Panc1 (cell line): ENCODE measurements at regions not wholly inside any gene's neighbourhood (a gene's known extent, or its start where the extent isn't known, plus 50 kb on each side); places are given as distances from the start of the nearest gene placed in this dataset.

ENCODE experiments used
- ATAC-seq: fragments of 200-7000 bp; cut with Tn5 transposase; 2 replicates; pipeline ENCODE4 v1.9.1; 2020; ENCODE audit warnings: mild to moderate bottlenecking, moderate library complexity
- BruUV-seq: library from RNA; stranded (reverse); fragments of 400-500 nt; replicated peaks from 2 replicates; lab custom pipeline; 2021; lab: Mats Ljungman, UMichigan
- CTCF ChIA-PET: fragments of 300-600 bp; sonication (Branson Sonifier 250); formaldehyde crosslinking; loops from one replicate; lab custom pipeline; 2022; ENCODE audit warnings: antibody characterized with exemption; lab: Charles Lee
- POLR2A ChIA-PET: fragments of 300-600 bp; sonication (Branson Sonifier 250); formaldehyde crosslinking; loops from one replicate; lab custom pipeline; 2022; ENCODE audit warnings: antibody characterized with exemption; lab: Charles Lee
- DNase-seq: peaks from one replicate; pipeline ENCODE4 v3.0.0-alpha.2; 2010; ENCODE audit warnings: low read depth, low spot score
- H3K27ac ChIP-seq: 2 replicates; pipeline ENCODE4 v1.5.1; 2011; ENCODE audit warnings: mild to moderate bottlenecking, low read length, inconsistent platforms
- H3K27me3 ChIP-seq: fragments of 200-500 bp; sonication (Bioruptor generic); 2 replicates; pipeline ENCODE4 v1.6.0; 2014; ENCODE audit warnings: low read length, inconsistent platforms; ENCODE audit not compliant: control insufficient read depth, insufficient read depth
- H3K36me3 ChIP-seq: fragments of 200-500 bp; sonication (Bioruptor generic); 2 replicates; pipeline ENCODE4 v1.5.1; 2014; ENCODE audit warnings: inconsistent platforms, mild to moderate bottlenecking, low read length, moderate library complexity; ENCODE audit not compliant: control insufficient read depth, insufficient read depth
- H3K4me1 ChIP-seq: 2 replicates; pipeline ENCODE4 v1.5.1; 2011; ENCODE audit warnings: inconsistent platforms, mild to moderate bottlenecking, low read length, moderate library complexity; ENCODE audit not compliant: control insufficient read depth, insufficient read depth
- H3K4me3 ChIP-seq, 2 experiments: 2 replicates each; pipeline ENCODE4 v1.5.1; 2011 to 2012; ENCODE audit warnings: low read depth in 2 of 2, low read length in 2 of 2, mild to moderate bottlenecking in 2 of 2, inconsistent platforms in 1 of 2, moderate library complexity in 1 of 2
- H3K9me3 ChIP-seq: fragments of 200-500 bp; sonication (Bioruptor generic); 2 replicates; pipeline ENCODE4 v1.5.1; 2014; ENCODE audit warnings: low read depth, mild to moderate bottlenecking, inconsistent platforms, low read length, moderate library complexity; ENCODE audit not compliant: control insufficient read depth, insufficient read depth
- POLR2AphosphoS5 ChIP-seq: IDR thresholded peaks from 2 replicates; pipeline ENCODE4 v1.6.1; 2012; ENCODE audit warnings: mild to moderate bottlenecking, low read depth, low read length, moderate library complexity
- SIN3A ChIP-seq: IDR thresholded peaks from 2 replicates; pipeline ENCODE4 v1.6.1; 2012; ENCODE audit warnings: low read depth, mild to moderate bottlenecking, low read length, moderate library complexity, borderline replicate concordance; ENCODE audit not compliant: insufficient read depth
- TCF7L2 ChIP-seq: IDR thresholded peaks from 2 replicates; pipeline ENCODE4 v1.6.1; 2011; ENCODE audit warnings: mild to moderate bottlenecking, low read depth, low read length, inconsistent platforms
- in situ Hi-C: cut with HindIII; loops from 2 replicates; pipeline ENCODE4 v1.10.0; 2016; ENCODE audit warnings: low sequenced_read_pairs, low pct_unique_long_range_greater_than_20kb
- intact Hi-C: fragments of 100-400 bp; cut with micrococcal nuclease; formaldehyde crosslinking; loops from one replicate; pipeline ENCODE4 v1.10.0; 2022; ENCODE audit not compliant: unreplicated experiment
- TF ChIP-seq, protein P1 (sequence below), 2 experiments: IDR thresholded peaks; 2 replicates each; pipeline ENCODE4 v1.6.1; 2011 to 2012; ENCODE audit warnings: low read depth in 2 of 2, control low read depth in 1 of 2, low read length in 1 of 2, mild to moderate bottlenecking in 1 of 2, moderate library complexity in 1 of 2; ENCODE audit not compliant: insufficient read depth in 1 of 2
- TF ChIP-seq, protein P2 (sequence below): fragments of 450-650 bp; IDR thresholded peaks from 2 replicates; pipeline ENCODE4 v1.5.1; 2017; ENCODE audit warnings: mild to moderate bottlenecking

DNA sequence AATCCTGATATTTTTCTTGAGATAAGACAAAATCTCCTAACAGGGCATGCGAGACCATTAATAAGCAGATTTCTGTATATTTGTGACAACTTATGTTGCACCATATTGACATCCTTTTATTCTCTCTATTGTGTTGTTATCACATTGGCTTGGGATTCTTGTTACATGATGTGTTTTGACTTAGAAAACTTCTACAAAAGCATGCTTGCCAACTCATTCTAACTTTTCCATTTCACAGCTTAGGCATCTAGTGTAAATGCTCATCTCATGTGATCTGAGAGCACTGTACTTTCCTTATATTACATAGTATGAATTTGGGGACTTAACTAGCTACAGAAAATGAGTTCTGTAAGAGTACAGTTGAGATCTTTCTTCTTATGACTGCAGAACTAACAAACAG, 1040.7 kb upstream of the ADGRB3 start:
- Histone ChIP-seq H3K4me3 (no peak overlapping the region), H3K27ac (no peak overlapping the region), H3K9me3 (no peaks in the 10 kb centered on the region), H3K36me3 (no peaks in the 10 kb centered on the region), H3K4me1 (no peaks in the 10 kb centered on the region), H3K27me3 (no peaks in the 10 kb centered on the region)
- in situ Hi-C loops (no loop called here), intact Hi-C loops (no loop called here)
- DNase-seq, result no peak
- BruUV-seq, result no TSS peak
- TF ChIP-seq, protein P1, sequence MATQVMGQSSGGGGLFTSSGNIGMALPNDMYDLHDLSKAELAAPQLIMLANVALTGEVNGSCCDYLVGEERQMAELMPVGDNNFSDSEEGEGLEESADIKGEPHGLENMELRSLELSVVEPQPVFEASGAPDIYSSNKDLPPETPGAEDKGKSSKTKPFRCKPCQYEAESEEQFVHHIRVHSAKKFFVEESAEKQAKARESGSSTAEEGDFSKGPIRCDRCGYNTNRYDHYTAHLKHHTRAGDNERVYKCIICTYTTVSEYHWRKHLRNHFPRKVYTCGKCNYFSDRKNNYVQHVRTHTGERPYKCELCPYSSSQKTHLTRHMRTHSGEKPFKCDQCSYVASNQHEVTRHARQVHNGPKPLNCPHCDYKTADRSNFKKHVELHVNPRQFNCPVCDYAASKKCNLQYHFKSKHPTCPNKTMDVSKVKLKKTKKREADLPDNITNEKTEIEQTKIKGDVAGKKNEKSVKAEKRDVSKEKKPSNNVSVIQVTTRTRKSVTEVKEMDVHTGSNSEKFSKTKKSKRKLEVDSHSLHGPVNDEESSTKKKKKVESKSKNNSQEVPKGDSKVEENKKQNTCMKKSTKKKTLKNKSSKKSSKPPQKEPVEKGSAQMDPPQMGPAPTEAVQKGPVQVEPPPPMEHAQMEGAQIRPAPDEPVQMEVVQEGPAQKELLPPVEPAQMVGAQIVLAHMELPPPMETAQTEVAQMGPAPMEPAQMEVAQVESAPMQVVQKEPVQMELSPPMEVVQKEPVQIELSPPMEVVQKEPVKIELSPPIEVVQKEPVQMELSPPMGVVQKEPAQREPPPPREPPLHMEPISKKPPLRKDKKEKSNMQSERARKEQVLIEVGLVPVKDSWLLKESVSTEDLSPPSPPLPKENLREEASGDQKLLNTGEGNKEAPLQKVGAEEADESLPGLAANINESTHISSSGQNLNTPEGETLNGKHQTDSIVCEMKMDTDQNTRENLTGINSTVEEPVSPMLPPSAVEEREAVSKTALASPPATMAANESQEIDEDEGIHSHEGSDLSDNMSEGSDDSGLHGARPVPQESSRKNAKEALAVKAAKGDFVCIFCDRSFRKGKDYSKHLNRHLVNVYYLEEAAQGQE (IDR thresholded peaks at IDR 0.05; ENCODE audit: insufficient read depth in 1 of 2, low read depth in 2 of 2, low read length in 1 of 2), result no peak
- TF ChIP-seq, protein P2, sequence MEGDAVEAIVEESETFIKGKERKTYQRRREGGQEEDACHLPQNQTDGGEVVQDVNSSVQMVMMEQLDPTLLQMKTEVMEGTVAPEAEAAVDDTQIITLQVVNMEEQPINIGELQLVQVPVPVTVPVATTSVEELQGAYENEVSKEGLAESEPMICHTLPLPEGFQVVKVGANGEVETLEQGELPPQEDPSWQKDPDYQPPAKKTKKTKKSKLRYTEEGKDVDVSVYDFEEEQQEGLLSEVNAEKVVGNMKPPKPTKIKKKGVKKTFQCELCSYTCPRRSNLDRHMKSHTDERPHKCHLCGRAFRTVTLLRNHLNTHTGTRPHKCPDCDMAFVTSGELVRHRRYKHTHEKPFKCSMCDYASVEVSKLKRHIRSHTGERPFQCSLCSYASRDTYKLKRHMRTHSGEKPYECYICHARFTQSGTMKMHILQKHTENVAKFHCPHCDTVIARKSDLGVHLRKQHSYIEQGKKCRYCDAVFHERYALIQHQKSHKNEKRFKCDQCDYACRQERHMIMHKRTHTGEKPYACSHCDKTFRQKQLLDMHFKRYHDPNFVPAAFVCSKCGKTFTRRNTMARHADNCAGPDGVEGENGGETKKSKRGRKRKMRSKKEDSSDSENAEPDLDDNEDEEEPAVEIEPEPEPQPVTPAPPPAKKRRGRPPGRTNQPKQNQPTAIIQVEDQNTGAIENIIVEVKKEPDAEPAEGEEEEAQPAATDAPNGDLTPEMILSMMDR, result no peak
- no peak for TF ChIP-seq TCF7L2
- no peak for TF ChIP-seq POLR2AphosphoS5
- TF ChIP-seq SIN3A, result no peak
- ChIA-PET POLR2A (no interaction called here), CTCF (no interaction called here)
- no peak for ATAC-seq

GRCh38 chr6:67593247-67593646, 1041.8 kb upstream of the ADGRB3 start:
- in situ Hi-C loops, result no loop called here
- CTCF ChIA-PET, result no interaction called here

More at GRCh38 chr6:67593247-67593646, 1041.8 kb upstream of the ADGRB3 start:
- BruUV-seq, result no TSS peak
- TF ChIP-seq TCF7L2 (no peak), POLR2AphosphoS5 (no peak), SIN3A (no peak)
- TF ChIP-seq, protein P1 (IDR thresholded peaks at IDR 0.05; ENCODE audit: insufficient read depth in 1 of 2, low read depth in 2 of 2, low read length in 1 of 2), result no peak
- TF ChIP-seq, protein P2, result no peak
- DNase-seq, result no peak
- Histone ChIP-seq H3K4me3 (no peak overlapping the region), H3K27me3 (no peaks in the 10 kb centered on the region), H3K4me1 (no peaks in the 10 kb centered on the region), H3K27ac (no peak overlapping the region), H3K9me3 (no peaks in the 10 kb centered on the region), H3K36me3 (no peaks in the 10 kb centered on the region)
- intact Hi-C loops, result no loop called here
- no peak for ATAC-seq
- POLR2A ChIA-PET, result no interaction called here
